Osteocyte (in vitro differentiated cells): ENCODE measurements at regions not wholly inside any gene's neighbourhood (a gene's known extent, or its start where the extent isn't known, plus 50 kb on each side); places are given as distances from the start of the nearest gene placed in this dataset.

Experiments used
- DNase-seq: peaks from one replicate; pipeline ENCODE4 v3.0.0; 2021; ENCODE audit warnings: mixed read lengths; ENCODE audit not compliant: unreplicated experiment; ENCODE audit errors: extremely low spot score
- H3K27ac Mint-ChIP-seq: one replicate; pipeline ENCODE4 v1.8.0; 2021; ENCODE audit warnings: mild to moderate bottlenecking, mixed read lengths; ENCODE audit not compliant: unreplicated experiment
- H3K27me3 Mint-ChIP-seq: one replicate; pipeline ENCODE4 v1.8.0; 2021; ENCODE audit warnings: mixed read lengths; ENCODE audit not compliant: unreplicated experiment
- H3K36me3 Mint-ChIP-seq: one replicate; pipeline ENCODE4 v1.8.0; 2021; ENCODE audit warnings: mixed read lengths; ENCODE audit not compliant: unreplicated experiment
- H3K4me1 Mint-ChIP-seq: one replicate; pipeline ENCODE4 v1.8.0; 2021; ENCODE audit warnings: mixed read lengths; ENCODE audit not compliant: unreplicated experiment
- H3K4me3 Mint-ChIP-seq: one replicate; pipeline ENCODE4 v1.8.0; 2021; ENCODE audit warnings: mild to moderate bottlenecking, moderate library complexity, mixed read lengths; ENCODE audit not compliant: unreplicated experiment
- H3K9me3 Mint-ChIP-seq: one replicate; pipeline ENCODE4 v1.8.0; 2021; ENCODE audit warnings: mixed read lengths; ENCODE audit not compliant: unreplicated experiment
- CTCF ChIP-seq: fragments of 200-600 bp; sonication (generic); IDR thresholded peaks from 2 replicates; pipeline ENCODE4 v1.5.0; 2021; ENCODE audit warnings: antibody characterized with exemption, mild to moderate bottlenecking, moderate library complexity

- H3K27me3 Mint-ChIP-seq, result peaks cover 11% of the 10 kb centered on the region
- DNase-seq, result no peak
- TF ChIP-seq CTCF, result no peak
- no peak overlapping the region for H3K27ac Mint-ChIP-seq
- no peaks in the 10 kb centered on the region for H3K36me3 Mint-ChIP-seq
- no peak overlapping the region for H3K4me3 Mint-ChIP-seq
- no peaks in the 10 kb centered on the region for H3K4me1 Mint-ChIP-seq
- no peaks in the 10 kb centered on the region for H3K9me3 Mint-ChIP-seq
Measured at GRCh38 chr2:10985260-10985659, 73.5 kb downstream of the KCNF1 start.

- peaks cover 8% of the 10 kb centered on the region for H3K27me3 Mint-ChIP-seq
- H3K36me3 Mint-ChIP-seq, result no peaks in the 10 kb centered on the region
- no peak for TF ChIP-seq CTCF
- H3K4me1 Mint-ChIP-seq, result no peaks in the 10 kb centered on the region
- no peak overlapping the region for H3K27ac Mint-ChIP-seq
- H3K4me3 Mint-ChIP-seq, result no peak overlapping the region
- no peak for DNase-seq
- H3K9me3 Mint-ChIP-seq, result no peaks in the 10 kb centered on the region
Measured at GRCh38 chr2:10985901-10986535, 74.3 kb downstream of the KCNF1 start.

- Mint-ChIP-seq H3K27ac (no peak overlapping the region), H3K27me3 (peaks cover 8% of the 10 kb centered on the region), H3K4me3 (no peak overlapping the region), H3K36me3 (no peaks in the 10 kb centered on the region), H3K4me1 (no peaks in the 10 kb centered on the region), H3K9me3 (no peaks in the 10 kb centered on the region)
- no peak for DNase-seq
- no peak for TF ChIP-seq CTCF
Measured at GRCh38 chr2:10987439-10987838, 75.7 kb downstream of the KCNF1 start.

GRCh38 chr2:10987861-10988260 is 76.1 kb downstream of the KCNF1 start:
- Mint-ChIP-seq H3K9me3 (no peaks in the 10 kb centered on the region), H3K27ac (no peak overlapping the region), H3K36me3 (no peaks in the 10 kb centered on the region), H3K27me3 (peaks cover 8% of the 10 kb centered on the region), H3K4me3 (no peak overlapping the region), H3K4me1 (no peaks in the 10 kb centered on the region)
- no peak for DNase-seq
- TF ChIP-seq CTCF, result no peak

GRCh38 chr2:10989151-10989550 is 77.4 kb downstream of the KCNF1 start:
- no peaks in the 10 kb centered on the region for H3K36me3 Mint-ChIP-seq
- no peak for DNase-seq
- peaks cover 13% of the 10 kb centered on the region for H3K27me3 Mint-ChIP-seq
- no peak for TF ChIP-seq CTCF
- no peak overlapping the region for H3K4me3 Mint-ChIP-seq
- H3K9me3 Mint-ChIP-seq, result no peaks in the 10 kb centered on the region
- no peaks in the 10 kb centered on the region for H3K4me1 Mint-ChIP-seq
- H3K27ac Mint-ChIP-seq, result no peak overlapping the region
